Neural cell (in vitro differentiated cells): ENCODE measurements at regions not wholly inside any gene's neighbourhood (a gene's known extent, or its start where the extent isn't known, plus 50 kb on each side); places are given as distances from the start of the nearest gene placed in this dataset.
"Not testable (repeated sequence)": the region's sequence is repeated elsewhere in the genome, so short reads cannot be mapped to it uniquely, and the experiment has no call there.

ENCODE experiments used
- EZH2 ChIP-seq: fragments of 200-600, 300-800 bp; shearing (Covaris generic), sonication (generic); IDR thresholded peaks from 2 replicates; pipeline ENCODE4 v1.6.1; 2014; ENCODE audit warnings: antibody characterized with exemption, low read length, borderline replicate concordance, mild to moderate bottlenecking; ENCODE audit not compliant: insufficient read depth, poor library complexity, severe bottlenecking
- RAD21 ChIP-seq: fragments of 450-650 bp; conservative IDR thresholded peaks from 2 replicates; pipeline ENCODE4 v1.6.1; 2014; ENCODE audit warnings: antibody characterized with exemption, mild to moderate bottlenecking, moderate library complexity
- TF ChIP-seq, protein P1 (sequence below): fragments of 450-650 bp; IDR thresholded peaks from 2 replicates; pipeline ENCODE4 v1.5.1; 2014; ENCODE audit warnings: antibody characterized with exemption, mild to moderate bottlenecking, moderate library complexity; ENCODE audit not compliant: poor library complexity, severe bottlenecking

GRCh38 chr7:150183602-150184001, 139.6 kb upstream of the LRRC61 start:
- not testable (repeated sequence) for TF ChIP-seq EZH2, RAD21
- TF ChIP-seq, protein P1, sequence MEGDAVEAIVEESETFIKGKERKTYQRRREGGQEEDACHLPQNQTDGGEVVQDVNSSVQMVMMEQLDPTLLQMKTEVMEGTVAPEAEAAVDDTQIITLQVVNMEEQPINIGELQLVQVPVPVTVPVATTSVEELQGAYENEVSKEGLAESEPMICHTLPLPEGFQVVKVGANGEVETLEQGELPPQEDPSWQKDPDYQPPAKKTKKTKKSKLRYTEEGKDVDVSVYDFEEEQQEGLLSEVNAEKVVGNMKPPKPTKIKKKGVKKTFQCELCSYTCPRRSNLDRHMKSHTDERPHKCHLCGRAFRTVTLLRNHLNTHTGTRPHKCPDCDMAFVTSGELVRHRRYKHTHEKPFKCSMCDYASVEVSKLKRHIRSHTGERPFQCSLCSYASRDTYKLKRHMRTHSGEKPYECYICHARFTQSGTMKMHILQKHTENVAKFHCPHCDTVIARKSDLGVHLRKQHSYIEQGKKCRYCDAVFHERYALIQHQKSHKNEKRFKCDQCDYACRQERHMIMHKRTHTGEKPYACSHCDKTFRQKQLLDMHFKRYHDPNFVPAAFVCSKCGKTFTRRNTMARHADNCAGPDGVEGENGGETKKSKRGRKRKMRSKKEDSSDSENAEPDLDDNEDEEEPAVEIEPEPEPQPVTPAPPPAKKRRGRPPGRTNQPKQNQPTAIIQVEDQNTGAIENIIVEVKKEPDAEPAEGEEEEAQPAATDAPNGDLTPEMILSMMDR = not testable (repeated sequence)
